Spinal cord (tissue), 9 donors: ENCODE measurements at regions not wholly inside any gene's neighbourhood (a gene's known extent, or its start where the extent isn't known, plus 50 kb on each side); places are given as distances from the start of the nearest gene placed in this dataset.

Experiments
- DNase-seq, 6 donors: peaks; one replicate each; pipeline versions ENCODE4 v3.0.0 to v3.0.0-alpha.2; 2013 to 2015; ENCODE audit warnings: low spot score in 6 of 6, low read depth in 4 of 6
- H3K27ac ChIP-seq: one replicate; pipeline ENCODE4 v1.5.1; 2013; ENCODE audit warnings: low read depth, low read length, control low read depth
- H3K27me3 ChIP-seq: one replicate; pipeline ENCODE4 v1.6.1; 2013; ENCODE audit warnings: low read length; ENCODE audit not compliant: control insufficient read depth, insufficient read depth
- H3K36me3 ChIP-seq: one replicate; pipeline ENCODE4 v1.6.1; 2013; ENCODE audit warnings: low read length; ENCODE audit not compliant: control insufficient read depth, insufficient read depth
- H3K4me1 ChIP-seq: one replicate; pipeline ENCODE4 v1.6.1; 2013; ENCODE audit warnings: low read length; ENCODE audit not compliant: control insufficient read depth, insufficient read depth
- H3K4me3 ChIP-seq: one replicate; pipeline ENCODE4 v1.5.1; 2013; ENCODE audit warnings: low read depth, low read length, control low read depth
- H3K9me3 ChIP-seq: one replicate; pipeline ENCODE4 v1.6.1; 2013; ENCODE audit warnings: low read length; ENCODE audit not compliant: control insufficient read depth, insufficient read depth
- WGBS: methylation state at CpG from one replicate; pipeline ENCODE4 v1.1.5; 2013; ENCODE audit warnings: missing lambda C conversion rate; ENCODE audit not compliant: insufficient coverage; 5-methylcytosine and 5-hydroxymethylcytosine counted together
- donor health status: healthy.

DNA sequence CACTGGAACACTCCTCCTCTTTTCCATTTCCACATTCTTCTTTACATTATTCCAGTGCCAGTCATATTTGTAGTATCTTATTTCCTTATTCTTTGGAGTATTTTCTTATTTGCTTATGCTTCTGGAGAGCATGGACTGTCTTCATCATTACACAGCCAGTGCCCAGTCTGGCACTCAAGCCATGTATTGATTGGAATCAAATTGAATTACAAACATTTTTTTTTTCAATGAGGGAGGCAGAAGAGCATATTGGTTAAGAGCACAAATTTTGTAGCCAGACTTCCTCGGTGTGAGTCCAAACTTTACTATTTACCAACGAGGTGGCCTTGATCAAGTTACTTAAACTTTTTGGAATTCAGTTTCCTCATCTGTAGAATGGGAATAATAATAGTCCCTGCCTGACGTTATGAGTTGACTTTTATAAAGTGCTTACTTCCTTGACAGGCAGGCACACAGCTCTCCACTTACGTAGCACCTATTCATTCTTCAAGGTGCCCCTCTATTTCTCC lies 186.6 kb upstream of the BCL6 start:
- Histone ChIP-seq H3K4me3 (no peak overlapping the region), H3K9me3 (no peaks in the 10 kb centered on the region), H3K27me3 (no peaks in the 10 kb centered on the region), H3K36me3 (no peaks in the 10 kb centered on the region), H3K27ac (no peak overlapping the region), H3K4me1 (no peaks in the 10 kb centered on the region)
- 92% methylated on average over 2 of the region's 4 CpGs for WGBS
- no peak for DNase-seq

DNA sequence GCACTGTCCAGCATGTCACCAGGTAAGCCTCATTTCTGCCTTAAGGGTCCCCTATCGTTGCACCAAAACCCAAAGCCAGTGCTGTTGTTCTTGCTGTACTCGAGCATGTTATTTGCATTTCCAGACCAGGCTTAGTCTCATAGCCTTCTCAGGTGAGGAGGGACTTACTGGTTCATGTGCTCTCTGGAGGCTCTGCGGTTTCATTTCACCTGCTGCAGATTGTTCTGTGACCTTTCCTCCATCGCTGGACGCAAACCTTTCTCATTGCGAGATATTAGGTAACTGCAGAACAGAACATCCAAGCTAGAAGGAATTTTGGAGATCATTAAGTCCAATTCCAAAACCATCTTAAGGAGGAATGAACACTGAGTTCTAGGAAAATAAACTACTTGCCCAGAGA lies 187.3 kb upstream of the BCL6 start:
- WGBS = 95% methylated on average over 4 of the region's 6 CpGs
- DNase-seq = no peak
- Histone ChIP-seq H3K4me3 (no peak overlapping the region), H3K4me1 (no peaks in the 10 kb centered on the region), H3K27ac (no peak overlapping the region), H3K36me3 (no peaks in the 10 kb centered on the region), H3K27me3 (no peaks in the 10 kb centered on the region), H3K9me3 (no peaks in the 10 kb centered on the region)

DNA sequence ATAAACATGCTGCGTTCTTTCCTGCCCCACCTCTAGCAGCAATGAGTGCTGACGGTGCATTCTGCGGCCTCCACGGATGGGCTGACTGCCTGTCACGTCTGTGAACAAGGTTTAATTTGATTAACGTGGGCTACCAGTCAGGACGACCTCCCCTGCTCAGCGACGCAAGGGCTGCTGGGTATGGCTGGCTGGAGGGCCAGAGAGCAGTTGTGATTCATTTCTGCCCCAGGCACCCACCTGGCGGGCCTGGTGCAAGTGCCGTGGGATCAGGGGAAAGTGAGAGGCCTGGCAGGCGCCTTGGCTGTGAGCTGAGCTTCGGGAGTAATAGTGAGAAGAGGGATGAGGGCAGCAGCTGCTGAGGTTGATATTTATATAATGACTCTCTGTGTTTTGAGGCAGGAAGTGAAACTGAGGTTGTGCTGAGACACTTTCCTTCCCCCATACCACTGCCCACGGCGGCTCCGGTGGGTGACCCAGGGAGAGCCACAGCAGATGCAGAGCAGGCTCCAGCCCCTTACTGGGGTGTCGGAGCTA lies 190.4 kb upstream of the BCL6 start:
- Histone ChIP-seq H3K4me3 (no peak overlapping the region), H3K9me3 (no peaks in the 10 kb centered on the region), H3K36me3 (no peaks in the 10 kb centered on the region), H3K27ac (no peak overlapping the region), H3K4me1 (no peaks in the 10 kb centered on the region), H3K27me3 (no peaks in the 10 kb centered on the region)
- WGBS = 58% methylated on average over 12 of the region's 17 CpGs
- no peak for DNase-seq

DNA sequence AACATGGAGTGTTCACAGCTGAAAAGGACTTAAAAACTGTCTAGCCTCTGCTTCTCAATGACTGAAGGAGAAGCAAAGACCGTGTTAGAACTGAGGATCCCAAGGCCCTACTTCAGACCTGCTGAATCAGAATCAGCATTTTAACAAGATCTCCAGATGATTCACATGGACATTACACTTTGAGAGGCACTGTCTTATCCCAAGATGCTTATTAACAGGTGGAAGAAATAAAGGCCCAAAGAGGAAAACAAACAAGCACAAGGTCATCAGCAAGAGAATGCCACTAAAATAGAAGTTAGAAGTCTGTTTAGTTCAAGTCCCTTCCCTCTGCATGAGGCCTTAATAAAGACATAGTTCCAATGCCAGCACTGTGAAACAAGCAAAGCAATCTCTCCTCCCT lies 191.4 kb upstream of the BCL6 start:
- no peak overlapping the region for H3K4me3 ChIP-seq
- whole genome bisulfite sequencing = no CpG with 5 or more reads among the region's 1 CpG

DNA sequence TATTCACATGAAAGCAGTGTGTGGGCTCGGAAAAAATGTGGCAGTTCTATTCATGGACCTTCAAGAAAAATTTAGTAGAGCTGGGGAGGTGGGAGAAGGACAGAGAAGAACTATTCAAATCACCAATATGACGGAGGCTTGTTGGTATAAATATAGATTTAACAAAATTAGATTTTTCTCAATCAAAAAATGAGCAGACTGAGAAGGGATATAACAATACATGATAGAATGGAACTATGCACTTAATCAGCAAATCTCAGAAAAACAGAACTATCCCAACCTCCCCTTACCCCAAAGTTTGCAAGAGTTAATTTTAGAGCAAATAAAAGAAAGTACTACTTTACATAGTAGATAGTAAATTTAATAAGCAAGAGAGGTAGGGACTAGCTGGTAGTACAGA lies 194.6 kb upstream of the BCL6 start:
- H3K27me3 ChIP-seq = no peaks in the 10 kb centered on the region
- no peak overlapping the region for H3K4me3 ChIP-seq
- H3K4me1 ChIP-seq = no peaks in the 10 kb centered on the region
- no peaks in the 10 kb centered on the region for H3K36me3 ChIP-seq
- whole genome bisulfite sequencing = no CpG with 5 or more reads among the region's 2 CpGs
- no peaks in the 10 kb centered on the region for H3K9me3 ChIP-seq
- DNase-seq = no peak
- no peak overlapping the region for H3K27ac ChIP-seq

More for the DNA sequence above, 191.4 kb upstream of the BCL6 start:
- Histone ChIP-seq H3K4me1 (no peaks in the 10 kb centered on the region), H3K27ac (no peak overlapping the region), H3K27me3 (no peaks in the 10 kb centered on the region), H3K36me3 (no peaks in the 10 kb centered on the region), H3K9me3 (no peaks in the 10 kb centered on the region)
- DNase-seq = no peak

DNA sequence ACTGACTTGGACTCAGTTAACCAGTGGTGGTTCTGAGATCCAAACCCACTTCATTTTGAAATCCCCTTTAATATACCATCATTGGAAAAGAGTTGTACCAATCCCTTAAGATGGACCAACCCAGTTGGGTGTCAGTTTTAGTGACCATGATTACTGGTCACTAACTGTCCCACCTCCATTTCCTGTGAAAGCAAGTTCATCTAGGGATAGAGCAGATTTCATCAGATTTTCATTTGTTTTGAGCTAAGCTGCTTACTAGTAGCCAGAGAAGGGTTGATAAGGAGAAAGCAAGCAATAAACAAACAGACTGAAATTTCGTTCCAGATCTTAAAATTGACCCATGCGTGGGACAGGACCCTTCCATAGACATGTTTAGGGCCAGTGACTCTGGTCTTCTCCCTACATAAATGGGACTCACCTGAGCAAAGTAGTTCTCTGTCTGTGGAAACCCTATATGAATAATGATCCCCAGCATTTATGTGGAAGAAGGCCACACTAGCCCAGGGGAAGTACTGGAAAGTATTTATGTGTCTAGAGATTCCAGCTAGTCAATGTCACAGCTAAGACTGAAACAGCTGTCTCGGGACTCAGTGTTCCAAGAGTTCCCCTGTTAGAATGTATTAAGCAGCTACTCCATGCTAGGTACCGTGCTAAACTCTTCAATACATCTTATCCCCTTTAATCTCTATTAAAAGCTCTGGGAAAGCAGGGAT lies 196.0 kb upstream of the BCL6 start:
- Histone ChIP-seq H3K27ac (no peak overlapping the region), H3K27me3 (no peaks in the 10 kb centered on the region), H3K4me3 (no peak overlapping the region), H3K9me3 (no peaks in the 10 kb centered on the region), H3K36me3 (no peaks in the 10 kb centered on the region), H3K4me1 (no peaks in the 10 kb centered on the region)
- no peak for DNase-seq
- whole genome bisulfite sequencing = 100% methylated on average over 1 of the region's 4 CpGs

DNA sequence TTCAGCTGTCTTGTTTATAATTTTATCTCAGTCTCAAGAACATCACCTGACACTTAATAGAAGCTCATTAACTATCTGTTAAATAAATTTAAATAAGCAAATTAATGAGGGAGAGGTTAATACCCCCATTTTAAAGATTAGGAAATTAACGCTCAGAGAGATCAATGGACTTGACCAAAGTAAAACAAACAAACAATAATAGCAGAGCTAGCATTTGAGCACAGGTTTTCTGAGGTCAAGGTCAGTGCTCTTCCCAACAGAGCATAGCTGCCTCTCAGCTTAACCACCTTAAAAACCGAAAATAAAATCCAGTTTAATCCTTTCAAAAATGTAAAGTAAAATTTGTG lies 196.6 kb upstream of the BCL6 start:
- DNase-seq = no peak
- Histone ChIP-seq H3K27me3 (no peaks in the 10 kb centered on the region), H3K4me1 (peaks cover under 1% of the 10 kb centered on the region), H3K9me3 (no peaks in the 10 kb centered on the region), H3K36me3 (no peaks in the 10 kb centered on the region), H3K4me3 (no peak overlapping the region), H3K27ac (no peak overlapping the region)
- no CpG with 5 or more reads among the region's 2 CpGs for WGBS

DNA sequence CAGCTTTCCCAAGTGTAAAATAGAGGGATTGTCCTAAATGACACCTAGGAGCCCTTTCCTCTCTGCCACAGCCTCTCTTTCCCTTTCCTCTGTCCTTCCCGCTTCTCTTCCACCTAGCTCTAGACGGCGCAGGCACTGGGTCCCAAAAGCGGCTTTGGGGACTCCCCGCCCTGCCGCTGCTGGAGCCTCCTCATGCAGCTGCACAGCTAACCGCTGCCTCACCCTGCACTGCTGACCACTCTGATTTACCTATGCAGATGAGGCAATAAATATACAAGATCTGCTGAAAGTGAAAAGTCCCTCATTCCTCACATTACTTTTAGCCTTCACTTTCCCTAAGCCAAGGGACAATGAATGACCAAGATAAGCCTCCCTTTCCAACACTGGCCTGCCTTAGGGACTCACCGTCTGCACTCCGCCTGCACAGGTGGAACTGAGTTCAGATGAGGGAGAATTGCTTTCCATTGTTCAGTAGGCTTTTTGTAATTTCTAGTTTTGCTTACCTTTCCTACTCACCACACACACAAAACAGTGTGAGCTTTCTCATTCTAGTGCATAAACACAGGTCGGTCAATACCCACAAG lies 197.5 kb upstream of the BCL6 start:
- 86% methylated on average over 6 of the region's 10 CpGs for WGBS
- Histone ChIP-seq H3K4me3 (no peak overlapping the region), H3K27me3 (no peaks in the 10 kb centered on the region), H3K36me3 (no peaks in the 10 kb centered on the region), H3K27ac (no peak overlapping the region), H3K9me3 (no peaks in the 10 kb centered on the region), H3K4me1 (peaks cover 3% of the 10 kb centered on the region)
- DNase-seq = no peak

DNA sequence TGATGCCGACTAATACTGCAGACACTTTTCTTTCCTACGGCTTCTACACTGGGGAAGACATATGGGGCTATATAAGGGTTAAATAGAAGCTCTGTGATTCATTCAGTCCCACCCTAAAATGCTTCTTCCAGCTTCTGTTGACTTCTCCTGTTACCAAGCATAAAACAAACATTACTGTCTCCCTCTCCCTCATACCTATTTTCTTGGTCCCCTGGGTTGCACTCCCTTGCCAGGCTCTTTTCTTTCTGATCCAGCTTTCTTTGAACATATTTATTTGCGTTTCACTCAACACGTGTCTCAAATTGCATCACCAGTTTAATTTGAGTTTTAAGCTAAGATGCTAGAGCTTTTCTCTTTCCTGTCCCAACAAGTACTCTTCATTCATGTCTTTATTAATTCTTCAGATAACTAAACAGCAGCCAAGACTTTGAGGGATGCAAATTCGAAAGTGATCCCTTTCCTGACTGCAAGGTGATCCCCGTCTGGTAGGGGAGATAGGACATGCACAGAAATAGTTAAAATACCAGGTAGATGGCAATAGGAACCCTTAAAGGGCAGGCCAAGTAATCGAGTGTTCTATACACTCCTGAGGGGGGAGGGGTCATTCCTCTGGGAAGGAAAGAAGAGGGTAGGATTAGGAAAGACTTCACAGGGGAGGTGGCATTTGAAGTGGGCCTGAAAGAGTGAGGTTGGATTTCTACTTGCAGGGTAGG lies 198.6 kb upstream of the BCL6 start:
- H3K27me3 ChIP-seq = no peaks in the 10 kb centered on the region
- no peaks in the 10 kb centered on the region for H3K36me3 ChIP-seq
- H3K27ac ChIP-seq = no peak overlapping the region
- H3K4me3 ChIP-seq = no peak overlapping the region
- H3K9me3 ChIP-seq = no peaks in the 10 kb centered on the region
- peaks cover 3% of the 10 kb centered on the region for H3K4me1 ChIP-seq
- 71% methylated on average over 4 of the region's 7 CpGs for WGBS
- DNase-seq = no peak
